PFSK-1 (cell line): ENCODE measurements at regions not wholly inside any gene's neighbourhood (a gene's known extent, or its start where the extent isn't known, plus 50 kb on each side); places are given as distances from the start of the nearest gene placed in this dataset.

Experiments used
- FOXP2 ChIP-seq: optimal IDR thresholded peaks from 2 replicates; pipeline ENCODE3; 2011; ENCODE audit warnings: borderline replicate concordance, control low read depth, inconsistent platforms; ENCODE audit not compliant: insufficient read depth; ENCODE audit errors: extremely low read length, extremely low read depth
- POLR2AphosphoS5 ChIP-seq: IDR thresholded peaks from 2 replicates; pipeline ENCODE4 v1.6.1; 2012; ENCODE audit warnings: low read depth, mild to moderate bottlenecking, control low read depth, low read length, moderate library complexity
- REST ChIP-seq, 2 experiments: IDR thresholded peaks; 2 replicates each; pipeline versions ENCODE4 v1.6.1 to v1.8.0; 2011 to 2012; ENCODE audit warnings: low read depth in 2 of 2, low read length in 2 of 2, control low read depth in 1 of 2, inconsistent platforms in 1 of 2, mild to moderate bottlenecking in 1 of 2, moderate library complexity in 1 of 2; ENCODE audit not compliant: insufficient read depth in 1 of 2
- SIN3A ChIP-seq: IDR thresholded peaks from 2 replicates; pipeline ENCODE4 v1.6.1; 2012; ENCODE audit warnings: mild to moderate bottlenecking, low read length, moderate library complexity, borderline replicate concordance; ENCODE audit not compliant: insufficient read depth
- TAF1 ChIP-seq: IDR thresholded peaks from 2 replicates; pipeline ENCODE4 v1.6.1; 2012; ENCODE audit warnings: low read length, control low read depth, borderline replicate concordance; ENCODE audit not compliant: insufficient read depth

- TF ChIP-seq REST (IDR thresholded peaks at IDR 0.05; ENCODE audit: insufficient read depth in 1 of 2, low read depth in 2 of 2, low read length in 2 of 2) (no peak), SIN3A (no peak), POLR2AphosphoS5 (no peak), TAF1 (no peak), FOXP2 (no peak)
Observed at GRCh38 chr20:7728338-7728737, 211.9 kb downstream of the HAO1 start.
